K562 (cell line): ENCODE measurements at regions not wholly inside any gene's neighbourhood (a gene's known extent, or its start where the extent isn't known, plus 50 kb on each side); places are given as distances from the start of the nearest gene placed in this dataset.

Experiments
- ATAC-seq: fragments of 200-7000 bp; cut with Tn5 transposase; 3 replicates; pipeline ENCODE4 v1.9.1; 2020; ENCODE audit warnings: moderate library complexity
- BruUV-seq: library from RNA; stranded (reverse); fragments of 400-500 nt; replicated peaks from 2 replicates; lab custom pipeline; 2021; lab: Mats Ljungman, UMichigan
- CTCF ChIA-PET: fragments of 300-600 bp; formaldehyde crosslinking; extraction: SDS; loops from one replicate; lab custom pipeline; 2021; ENCODE audit warnings: low intra/inter-chr PET ratio; lab: Yijun Ruan, JAX
- POLR2A ChIA-PET: fragments of 300-600, 350-650 bp; sonication (Branson Sonifier 250); formaldehyde crosslinking; extraction: SDS; loops from one replicate; lab custom pipeline; 2021; ENCODE audit warnings: antibody characterized with exemption, inconsistent platforms; lab: Yijun Ruan, JAX
- DNase-seq, 4 experiments: peaks; one replicate each; pipeline versions ENCODE4 v3.0.0 to v3.0.0-alpha.2; 2011 to 2018; ENCODE audit warnings: low spot score in 3 of 4, mixed read lengths in 3 of 4; ENCODE audit errors: extremely low read depth in 1 of 4
- FAIRE-seq: peaks from 2 replicates; lab custom pipeline; 2011; peaks lifted over from hg19 to GRCh38; lab: Jason Lieb, UNC
- H2AFZ ChIP-seq: 2 replicates; pipeline ENCODE4 v1.6.0; 2011; ENCODE audit warnings: low read depth, low read length, control low read depth, inconsistent platforms
- H3K27ac ChIP-seq: fragments of 200-600 bp; 3 replicates; pipeline ENCODE4 v1.8.0; 2011; ENCODE audit warnings: low read depth, mild to moderate bottlenecking, control low read depth, inconsistent platforms, low read length, moderate library complexity, mixed read lengths; ENCODE audit errors: extremely low read depth
- H3K27me3 ChIP-seq, 2 experiments: fragments of 300-600 bp in 1 of 2; 2 replicates in 1 of 2; 3 replicates in 1 of 2; pipeline versions ENCODE4 v1.6.0 to v1.8.0; 2011; ENCODE audit warnings: inconsistent platforms in 2 of 2, low read length in 2 of 2, mild to moderate bottlenecking in 1 of 2, mixed read lengths in 1 of 2, moderate library complexity in 1 of 2; ENCODE audit not compliant: control insufficient read depth in 2 of 2, insufficient read depth in 2 of 2
- H3K36me3 ChIP-seq: fragments of 300-600 bp; 3 replicates; pipeline ENCODE4 v1.8.0; 2011; ENCODE audit warnings: mild to moderate bottlenecking, low read length, inconsistent platforms; ENCODE audit not compliant: control insufficient read depth, insufficient read depth
- H3K4me1 ChIP-seq, 2 experiments: fragments of 200-600 bp in 1 of 2; replicated peaks in 1 of 2; 2 replicates in 1 of 2; 3 replicates in 1 of 2; pipeline versions ENCODE4 v1.5.1 to v1.8.0; 2011; ENCODE audit warnings: inconsistent platforms in 2 of 2, low read length in 2 of 2, mild to moderate bottlenecking in 1 of 2, mixed read lengths in 1 of 2, moderate library complexity in 1 of 2; ENCODE audit not compliant: control insufficient read depth in 2 of 2, insufficient read depth in 2 of 2
- H3K4me2 ChIP-seq: 2 replicates; pipeline ENCODE4 v1.6.1; 2011; ENCODE audit warnings: low read length, control low read depth, inconsistent platforms, mixed read lengths; ENCODE audit not compliant: insufficient read depth
- H3K4me3 ChIP-seq: fragments of 200-600 bp; sonication (generic), shearing (Covaris generic); 2 replicates; pipeline ENCODE4 v1.5.1; 2016; ENCODE audit warnings: control low read depth, inconsistent platforms
- H3K79me2 ChIP-seq: fragments of 200-600 bp; 3 replicates; pipeline ENCODE4 v1.8.0; 2011; ENCODE audit warnings: low read length, inconsistent platforms; ENCODE audit not compliant: control insufficient read depth, insufficient read depth
- H3K9ac ChIP-seq, 2 experiments: 2 replicates each; pipeline versions ENCODE4 v1.6.0 to v1.6.1; 2011; ENCODE audit warnings: low read depth in 2 of 2, low read length in 2 of 2, control low read depth in 1 of 2, inconsistent platforms in 1 of 2, mild to moderate bottlenecking in 1 of 2, mixed read lengths in 1 of 2; ENCODE audit not compliant: insufficient read depth in 1 of 2
- H3K9me1 ChIP-seq: one replicate; pipeline ENCODE4 v1.6.0; 2011; ENCODE audit warnings: inconsistent platforms, mild to moderate bottlenecking, low read length, moderate library complexity; ENCODE audit not compliant: control insufficient read depth, insufficient read depth
- H3K9me3 ChIP-seq: replicated peaks from 2 replicates; pipeline ENCODE4 v1.5.1; 2011; ENCODE audit warnings: low read depth, low read length, inconsistent platforms; ENCODE audit not compliant: control insufficient read depth, insufficient read depth
- H4K20me1 ChIP-seq: replicated peaks from 2 replicates; pipeline ENCODE4 v1.6.1; 2011; ENCODE audit warnings: low read length, inconsistent platforms, mixed read lengths; ENCODE audit not compliant: control insufficient read depth, insufficient read depth
- BCL6 ChIP-seq: fragments of 250-450 bp; sonication (Bioruptor Pico); IDR thresholded peaks from 2 replicates; pipeline ENCODE4 v1.4.0; 2020
- CAMTA2 ChIP-seq: fragments of 250-450 bp; sonication (Bioruptor Pico); conservative IDR thresholded peaks from 2 replicates; pipeline ENCODE4 v1.5.1; 2022
- FOS ChIP-seq: IDR thresholded peaks from 3 replicates; pipeline ENCODE4 v1.6.1; 2011; ENCODE audit not compliant: insufficient read length; ENCODE audit errors: extremely low read depth
- HDGF ChIP-seq: fragments of 450-650 bp; IDR thresholded peaks from 2 replicates; pipeline ENCODE4 v1.6.1; 2016
- KHSRP ChIP-seq: fragments of 450-650 bp; IDR thresholded peaks from 2 replicates; pipeline ENCODE4 v1.6.1; 2017
- MBD2 ChIP-seq: sonication (generic); IDR thresholded peaks from 2 replicates; pipeline ENCODE4 v1.6.1; 2016; ENCODE audit warnings: low read depth, borderline replicate concordance
- NR1H2 ChIP-seq: sonication (generic); formaldehyde crosslinking; IDR thresholded peaks from 2 replicates; pipeline ENCODE4 v1.4.0; 2020; ENCODE audit warnings: mild to moderate bottlenecking, missing genetic modification reagents
- SMARCC2 ChIP-seq: fragments of 450-650 bp; IDR thresholded peaks from 2 replicates; pipeline ENCODE4 v1.6.1; 2017; ENCODE audit warnings: antibody characterized with exemption, moderate library complexity, mild to moderate bottlenecking, low read depth
- WGBS: fragments of 100-300 bp; shearing (Covaris generic); methylation state at CpG from one replicate; pipeline ENCODE4 v1.1.6; 2016; ENCODE audit warnings: low coverage, mixed read lengths; ENCODE audit not compliant: insufficient coverage; ENCODE audit errors: missing lambda C conversion rate; 5-methylcytosine and 5-hydroxymethylcytosine counted together
- in situ Hi-C: fragments of 300-500 bp; cut with MboI; formaldehyde crosslinking; loops from 4 replicates; pipeline ENCODE4 v1.15.0; 2018; ENCODE audit warnings: inconsistent platforms, mixed read lengths
- intact Hi-C: fragments of 100-400 bp; cut with micrococcal nuclease; formaldehyde crosslinking; loops from 2 replicates; pipeline ENCODE4 v1.14.2; 2022
- TF ChIP-seq, protein P1 (sequence below): fragments of 450-650 bp; IDR thresholded peaks from one replicate; pipeline ENCODE4 v1.6.1; 2018; ENCODE audit warnings: mild to moderate bottlenecking, moderate library complexity; ENCODE audit not compliant: partially characterized antibody
- TF ChIP-seq, protein P2 (sequence below): sonication (generic); formaldehyde crosslinking; IDR thresholded peaks from 2 replicates; pipeline ENCODE4 v1.8.0; 2022; ENCODE audit warnings: missing genetic modification reagents, mild to moderate bottlenecking, borderline replicate concordance

GRCh38 chr4:177016541-177017141 lies 223.9 kb upstream of the VEGFC start:
- no peak overlapping the region for H3K27ac ChIP-seq
- intact Hi-C loops: no loop called here
- FAIRE-seq (no peak), DNase-seq (no peak), ATAC-seq (no peak)
- no peak overlapping the region for H3K9ac ChIP-seq
- no TSS peak for BruUV-seq
- ChIA-PET POLR2A (no interaction called here), CTCF (no interaction called here)
- TF ChIP-seq, protein P1, sequence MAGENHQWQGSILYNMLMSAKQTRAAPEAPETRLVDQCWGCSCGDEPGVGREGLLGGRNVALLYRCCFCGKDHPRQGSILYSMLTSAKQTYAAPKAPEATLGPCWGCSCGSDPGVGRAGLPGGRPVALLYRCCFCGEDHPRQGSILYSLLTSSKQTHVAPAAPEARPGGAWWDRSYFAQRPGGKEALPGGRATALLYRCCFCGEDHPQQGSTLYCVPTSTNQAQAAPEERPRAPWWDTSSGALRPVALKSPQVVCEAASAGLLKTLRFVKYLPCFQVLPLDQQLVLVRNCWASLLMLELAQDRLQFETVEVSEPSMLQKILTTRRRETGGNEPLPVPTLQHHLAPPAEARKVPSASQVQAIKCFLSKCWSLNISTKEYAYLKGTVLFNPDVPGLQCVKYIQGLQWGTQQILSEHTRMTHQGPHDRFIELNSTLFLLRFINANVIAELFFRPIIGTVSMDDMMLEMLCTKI: no peak
- no peaks in the 10 kb centered on the region; the same call in 1 of the 2 replicates for H3K9me3 ChIP-seq
- in situ Hi-C loops: no loop called here
- WGBS: 0% methylated on average over 1 of the region's 1 CpG
- H4K20me1 ChIP-seq: no peaks in the 10 kb centered on the region
- H3K4me1 ChIP-seq: no peaks in the 10 kb centered on the region
- H3K9me1 ChIP-seq: no peaks in the 10 kb centered on the region
- no peaks in the 10 kb centered on the region for H3K27me3 ChIP-seq
- H3K36me3 ChIP-seq: no peaks in the 10 kb centered on the region
- no peak overlapping the region for H3K4me3 ChIP-seq
- H3K79me2 ChIP-seq: no peaks in the 10 kb centered on the region
- no peak overlapping the region for H3K4me2 ChIP-seq
- H2AFZ ChIP-seq: no peak overlapping the region

DNA sequence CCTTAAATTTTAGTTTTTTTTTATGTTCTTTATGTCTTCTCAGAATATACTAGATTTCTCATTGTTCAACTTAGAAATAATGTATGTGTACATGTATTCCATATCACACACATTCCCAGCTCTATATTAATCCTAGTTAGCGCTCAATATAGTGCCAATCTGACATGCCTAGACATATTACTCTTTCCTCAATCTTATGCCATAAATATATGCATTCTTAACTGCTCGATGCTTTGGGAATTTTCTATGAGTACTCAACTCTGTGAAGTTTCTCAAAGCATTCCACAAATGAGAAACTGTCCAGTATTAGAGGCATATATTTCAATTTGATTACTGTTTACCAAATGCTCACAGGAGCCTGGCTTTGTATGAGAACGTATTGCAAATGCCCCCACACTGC lies 231.2 kb upstream of the VEGFC start:
- no peaks in the 10 kb centered on the region for H3K27me3 ChIP-seq
- H3K36me3 ChIP-seq: no peaks in the 10 kb centered on the region
- in situ Hi-C loops: no loop called here
- H3K79me2 ChIP-seq: no peaks in the 10 kb centered on the region
- CTCF ChIA-PET: interaction anchor here (0.5 kb wide), 1 partner anchor 15 kb away, joined by 4 read pairs; no protein-coding TSS in a partner anchor
- intact Hi-C loops: no loop called here
- no peaks in the 10 kb centered on the region for H3K9me3 ChIP-seq
- no peaks in the 10 kb centered on the region for H3K4me1 ChIP-seq
- no peaks in the 10 kb centered on the region for H4K20me1 ChIP-seq
- TF ChIP-seq FOS: no peak
- TF ChIP-seq, protein P2, sequence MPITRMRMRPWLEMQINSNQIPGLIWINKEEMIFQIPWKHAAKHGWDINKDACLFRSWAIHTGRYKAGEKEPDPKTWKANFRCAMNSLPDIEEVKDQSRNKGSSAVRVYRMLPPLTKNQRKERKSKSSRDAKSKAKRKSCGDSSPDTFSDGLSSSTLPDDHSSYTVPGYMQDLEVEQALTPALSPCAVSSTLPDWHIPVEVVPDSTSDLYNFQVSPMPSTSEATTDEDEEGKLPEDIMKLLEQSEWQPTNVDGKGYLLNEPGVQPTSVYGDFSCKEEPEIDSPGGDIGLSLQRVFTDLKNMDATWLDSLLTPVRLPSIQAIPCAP (CRISPR knock-in tag): no peak
- no peak for TF ChIP-seq BCL6
- TF ChIP-seq MBD2: no peak
- no peak for TF ChIP-seq CAMTA2 (CRISPR knock-in tag)
- no peak for TF ChIP-seq KHSRP
- TF ChIP-seq HDGF: no peak
- TF ChIP-seq NR1H2: no peak
- TF ChIP-seq SMARCC2: no peak
- TF ChIP-seq, all 486 proteins: peak for 0
- H3K4me2 ChIP-seq: no peak overlapping the region
- H3K9me1 ChIP-seq: no peaks in the 10 kb centered on the region
- no peak overlapping the region for H3K27ac ChIP-seq
- ATAC-seq: no peak
- FAIRE-seq: no peak
- no TSS peak for BruUV-seq
- 0% methylated on average over 3 of the region's 3 CpGs for WGBS
- DNase-seq: no peak
- no peak overlapping the region for H2AFZ ChIP-seq
- POLR2A ChIA-PET: no interaction called here
- no peak overlapping the region for H3K9ac ChIP-seq
- H3K4me3 ChIP-seq: no peak overlapping the region
